SK-N-MC (cell line): ENCODE measurements at regions not wholly inside any gene's neighbourhood (a gene's known extent, or its start where the extent isn't known, plus 50 kb on each side); places are given as distances from the start of the nearest gene placed in this dataset.

ENCODE experiments used
- EZH2 ChIP-seq: fragments of 200-600 bp; sonication (generic); IDR thresholded peaks from one replicate; pipeline ENCODE4 v1.6.1; 2017; ENCODE audit warnings: antibody characterized with exemption
- FOXP2 ChIP-seq: optimal IDR thresholded peaks from 2 replicates; pipeline ENCODE3; 2011; ENCODE audit warnings: mild to moderate bottlenecking, moderate library complexity; ENCODE audit not compliant: insufficient read depth; ENCODE audit errors: extremely low read length, control extremely low read depth
- POLR2AphosphoS5 ChIP-seq: IDR thresholded peaks from 2 replicates; pipeline ENCODE4 v1.6.1; 2012; ENCODE audit warnings: mild to moderate bottlenecking, low read depth, low read length, borderline replicate concordance

DNA sequence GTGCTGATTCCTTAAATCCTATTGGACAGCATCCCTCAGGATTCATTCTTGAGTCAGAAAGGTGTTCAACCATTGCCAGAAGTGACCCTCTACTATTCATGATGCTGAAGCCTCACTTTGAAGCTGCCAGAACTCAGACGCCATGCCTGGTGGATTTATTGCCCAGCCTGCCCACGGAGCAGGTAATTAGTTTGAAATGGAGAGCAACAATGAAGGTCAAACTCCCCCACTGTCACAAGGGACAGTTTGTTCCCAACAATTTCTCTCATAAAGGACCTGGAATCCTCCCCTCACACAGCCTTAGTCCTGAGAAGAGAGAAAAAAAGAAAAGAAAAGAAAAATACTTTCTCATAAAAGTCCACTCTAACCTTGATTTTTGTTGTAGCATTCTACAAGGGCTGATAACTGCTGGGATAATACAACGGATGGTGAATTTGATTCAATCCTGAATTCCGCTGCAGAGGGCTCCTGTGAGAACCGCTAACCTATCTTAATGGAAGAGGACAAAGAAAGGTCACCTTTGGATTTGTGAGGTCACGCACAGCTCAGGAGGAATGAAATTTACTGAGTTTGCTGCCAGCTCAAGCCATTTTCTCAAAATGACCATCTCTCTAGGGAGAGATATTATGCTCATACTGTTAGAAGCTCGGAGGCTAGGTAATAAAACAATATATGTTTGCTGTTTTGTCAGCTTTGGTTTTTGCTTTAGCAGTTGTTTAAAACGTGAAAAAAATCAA, 161.6 kb upstream of the SYN3 start:
- TF ChIP-seq EZH2 (no peak), POLR2AphosphoS5 (no peak), FOXP2 (no peak)
